Trophoblast cell (in vitro differentiated cells and primary cell): ENCODE measurements at regions not wholly inside any gene's neighbourhood (a gene's known extent, or its start where the extent isn't known, plus 50 kb on each side); places are given as distances from the start of the nearest gene placed in this dataset.

Source experiments
- DNase-seq, 2 donors: peaks; one replicate each; pipeline ENCODE4 v3.0.0-alpha.2; 2016
- H2AFZ ChIP-seq: 2 replicates; pipeline ENCODE4 v1.6.1; 2013; ENCODE audit warnings: low read length, moderate library complexity, mild to moderate bottlenecking; ENCODE audit not compliant: insufficient read depth, poor library complexity
- H2AK5ac ChIP-seq: 2 replicates; pipeline ENCODE4 v1.6.1; 2013; ENCODE audit warnings: mild to moderate bottlenecking, low read length
- H2BK120ac ChIP-seq: 2 replicates; pipeline ENCODE4 v1.6.1; 2013; ENCODE audit warnings: low read length, mild to moderate bottlenecking, moderate library complexity; ENCODE audit not compliant: insufficient read depth, poor library complexity
- H2BK12ac ChIP-seq: 2 replicates; pipeline ENCODE4 v1.6.1; 2013; ENCODE audit warnings: mild to moderate bottlenecking, low read length, moderate library complexity
- H2BK5ac ChIP-seq: 2 replicates; pipeline ENCODE4 v1.6.1; 2013; ENCODE audit warnings: low read length, low read depth, moderate library complexity, mild to moderate bottlenecking; ENCODE audit not compliant: poor library complexity
- H3K14ac ChIP-seq: 2 replicates; pipeline ENCODE4 v1.6.1; 2013; ENCODE audit warnings: mild to moderate bottlenecking, low read length
- H3K18ac ChIP-seq: 2 replicates; pipeline ENCODE4 v1.6.1; 2013; ENCODE audit warnings: mild to moderate bottlenecking, low read length
- H3K23ac ChIP-seq: 2 replicates; pipeline ENCODE4 v1.6.1; 2013; ENCODE audit warnings: low read length
- H3K27ac ChIP-seq: 2 replicates; pipeline ENCODE4 v1.5.1; 2013; ENCODE audit warnings: low read depth, mild to moderate bottlenecking, inconsistent platforms, low read length, moderate library complexity
- H3K27me3 ChIP-seq: 2 replicates; pipeline ENCODE4 v1.6.1; 2013; ENCODE audit warnings: inconsistent platforms, mild to moderate bottlenecking, low read length, moderate library complexity; ENCODE audit not compliant: insufficient read depth
- H3K36me3 ChIP-seq, 2 experiments: 1 replicate in 1 of 2; 2 replicates in 1 of 2; pipeline ENCODE4 v1.6.1; 2013; ENCODE audit warnings: low read length in 2 of 2, mild to moderate bottlenecking in 2 of 2, moderate library complexity in 1 of 2; ENCODE audit not compliant: insufficient read depth in 2 of 2, control insufficient read depth in 1 of 2
- H3K4ac ChIP-seq: 2 replicates; pipeline ENCODE4 v1.6.1; 2013; ENCODE audit warnings: low read depth, mild to moderate bottlenecking, low read length, moderate library complexity
- H3K4me1 ChIP-seq, 2 experiments: 1 replicate in 1 of 2; 2 replicates in 1 of 2; pipeline ENCODE4 v1.6.1; 2013; ENCODE audit warnings: low read length in 2 of 2, mild to moderate bottlenecking in 2 of 2, moderate library complexity in 1 of 2; ENCODE audit not compliant: insufficient read depth in 2 of 2, control insufficient read depth in 1 of 2
- H3K4me2 ChIP-seq: 2 replicates; pipeline ENCODE4 v1.6.1; 2013; ENCODE audit warnings: inconsistent platforms, mild to moderate bottlenecking, low read length, moderate library complexity
- H3K4me3 ChIP-seq: 2 replicates; pipeline ENCODE4 v1.5.1; 2013; ENCODE audit warnings: mild to moderate bottlenecking, low read depth, low read length, inconsistent platforms
- H3K79me1 ChIP-seq: one replicate; pipeline ENCODE4 v1.6.1; 2013; ENCODE audit warnings: low read length
- H3K79me2 ChIP-seq: 2 replicates; pipeline ENCODE4 v1.6.1; 2013; ENCODE audit warnings: low read length, mild to moderate bottlenecking; ENCODE audit not compliant: control insufficient read depth, insufficient read depth, poor library complexity
- H3K9ac ChIP-seq: 2 replicates; pipeline ENCODE4 v1.6.1; 2013; ENCODE audit warnings: mild to moderate bottlenecking, low read length
- H3K9me3 ChIP-seq: 2 replicates; pipeline ENCODE4 v1.6.1; 2013; ENCODE audit warnings: low read depth, mild to moderate bottlenecking, control low read depth, inconsistent platforms, low read length; ENCODE audit not compliant: insufficient read depth
- H4K12ac ChIP-seq: 2 replicates; pipeline ENCODE4 v1.6.1; 2013; ENCODE audit warnings: low read depth, mild to moderate bottlenecking, low read length, moderate library complexity
- H4K8ac ChIP-seq: 2 replicates; pipeline ENCODE4 v1.6.1; 2013; ENCODE audit warnings: low read depth, mild to moderate bottlenecking, low read length, moderate library complexity
- H4K91ac ChIP-seq: one replicate; pipeline ENCODE4 v1.6.1; 2013; ENCODE audit warnings: low read depth, mild to moderate bottlenecking, low read length, moderate library complexity
- WGBS: extraction: QIAGEN DNeasy Blood & Tissue Kit; methylation state at CpG from one replicate; pipeline ENCODE4 v1.1.7; 2013; ENCODE audit warnings: missing lambda C conversion rate; ENCODE audit not compliant: insufficient read length, insufficient coverage; ENCODE audit errors: extremely low coverage; 5-methylcytosine and 5-hydroxymethylcytosine counted together

DNA sequence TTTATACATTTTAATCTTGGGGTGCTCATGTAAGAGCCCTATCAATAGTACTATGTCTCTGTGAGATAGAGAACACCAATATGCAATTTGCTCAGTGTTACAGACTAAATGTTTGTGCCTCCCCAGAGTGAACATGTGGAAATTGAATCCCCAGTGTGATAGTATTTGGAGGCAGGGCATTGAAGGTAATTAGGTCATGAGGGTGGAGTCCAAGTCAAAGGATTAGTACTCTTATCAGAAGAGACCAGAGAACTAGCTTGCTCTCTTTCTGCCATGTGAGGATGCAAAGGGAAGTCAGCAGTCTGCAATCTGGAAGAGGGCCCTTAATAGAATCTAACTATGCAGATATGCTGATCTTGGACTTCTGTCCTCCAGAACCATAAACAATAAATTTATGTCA lies 1317.0 kb downstream of the STIM2 start:
- Histone ChIP-seq H3K9ac (no peak overlapping the region), H2BK5ac (no peak overlapping the region), H3K4me1 (no peaks in the 10 kb centered on the region), H2BK12ac (no peak overlapping the region), H3K27me3 (no peaks in the 10 kb centered on the region), H3K4me3 (no peak overlapping the region), H3K36me3 (no peaks in the 10 kb centered on the region), H3K79me2 (no peaks in the 10 kb centered on the region), H3K4me2 (no peak overlapping the region), H2AFZ (no peak overlapping the region), H3K18ac (no peak overlapping the region), H3K9me3 (no peaks in the 10 kb centered on the region), H4K12ac (no peak overlapping the region), H2AK5ac (no peak overlapping the region), H3K79me1 (no peaks in the 10 kb centered on the region), H3K23ac (no peak overlapping the region), H4K91ac (no peak overlapping the region), H3K14ac (no peak overlapping the region), H2BK120ac (no peak overlapping the region), H3K27ac (no peak overlapping the region), H3K4ac (no peak overlapping the region), H4K8ac (no peak overlapping the region)
- DNase-seq: no peak

DNA sequence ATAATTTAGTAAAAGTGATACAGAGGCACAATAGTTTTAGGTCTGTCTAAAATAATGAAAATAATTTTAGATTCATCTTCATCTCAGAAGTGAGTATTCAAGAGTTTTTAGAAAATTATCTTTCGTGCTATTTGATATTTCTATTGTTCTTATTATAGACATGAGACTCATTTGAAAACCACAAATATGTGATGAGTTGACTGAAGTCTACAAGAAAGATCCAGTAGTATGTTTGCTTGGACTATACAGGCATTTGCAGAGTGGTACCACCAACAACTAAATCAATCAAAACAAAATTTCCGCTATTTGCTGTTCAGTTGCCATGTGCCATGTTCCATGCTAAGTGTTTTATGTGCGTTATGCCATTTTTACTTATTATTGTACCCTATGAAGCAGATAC lies 1318.5 kb downstream of the STIM2 start:
- Histone ChIP-seq H3K23ac (no peak overlapping the region), H2AFZ (no peak overlapping the region), H4K12ac (no peak overlapping the region), H4K91ac (no peak overlapping the region), H4K8ac (no peak overlapping the region), H2BK12ac (no peak overlapping the region), H3K27ac (no peak overlapping the region), H3K4me2 (no peak overlapping the region), H3K36me3 (no peaks in the 10 kb centered on the region), H3K79me2 (no peaks in the 10 kb centered on the region), H2BK120ac (no peak overlapping the region), H3K4me1 (no peaks in the 10 kb centered on the region), H3K27me3 (no peaks in the 10 kb centered on the region), H2BK5ac (no peak overlapping the region), H3K9me3 (no peaks in the 10 kb centered on the region), H3K79me1 (no peaks in the 10 kb centered on the region), H3K4ac (no peak overlapping the region), H3K9ac (no peak overlapping the region), H3K18ac (no peak overlapping the region), H3K4me3 (no peak overlapping the region), H3K14ac (no peak overlapping the region), H2AK5ac (no peak overlapping the region)
- no peak for DNase-seq
- WGBS: no CpG with 5 or more reads among the region's 3 CpGs

DNA sequence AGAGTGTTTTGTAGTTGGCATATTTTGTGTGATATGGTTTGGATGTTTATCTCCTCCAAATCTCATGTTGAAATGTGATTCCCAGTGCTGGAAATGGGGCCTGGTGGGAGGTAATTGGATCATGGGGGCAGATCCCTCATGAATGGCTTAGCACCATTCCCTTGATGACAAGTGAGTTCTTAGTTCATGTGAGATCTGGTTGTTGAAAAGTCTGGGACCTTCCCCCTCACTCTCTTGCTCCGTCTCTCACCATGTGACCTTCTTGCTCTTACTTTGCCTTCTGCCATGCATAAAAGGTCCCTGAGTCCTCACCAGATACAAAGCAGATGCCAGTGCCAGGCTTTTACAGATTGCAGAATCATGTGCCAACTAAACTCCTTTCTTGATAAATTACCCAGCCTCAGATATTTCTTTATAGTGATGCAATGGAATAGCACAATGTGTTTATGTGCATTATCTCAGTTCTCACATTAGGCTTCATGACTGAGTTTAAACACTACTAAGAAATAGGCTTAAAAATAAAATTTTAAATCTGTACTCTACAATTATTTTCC lies 1348.8 kb downstream of the STIM2 start:
- Histone ChIP-seq H4K8ac (no peak overlapping the region), H4K12ac (no peak overlapping the region), H2AFZ (no peak overlapping the region), H3K79me1 (no peaks in the 10 kb centered on the region), H2BK120ac (no peak overlapping the region), H2BK5ac (no peak overlapping the region), H3K23ac (no peak overlapping the region), H3K4me1 (no peaks in the 10 kb centered on the region), H3K4me3 (no peak overlapping the region), H3K9me3 (peaks cover 3% of the 10 kb centered on the region), H3K36me3 (no peaks in the 10 kb centered on the region), H2BK12ac (no peak overlapping the region), H3K4me2 (no peak overlapping the region), H3K18ac (no peak overlapping the region), H2AK5ac (no peak overlapping the region), H3K79me2 (no peaks in the 10 kb centered on the region), H4K91ac (no peak overlapping the region), H3K14ac (no peak overlapping the region), H3K27me3 (no peaks in the 10 kb centered on the region), H3K9ac (no peak overlapping the region), H3K4ac (no peak overlapping the region), H3K27ac (no peak overlapping the region)
- WGBS: no CpG with 5 or more reads among the region's 1 CpG
- no peak for DNase-seq

DNA sequence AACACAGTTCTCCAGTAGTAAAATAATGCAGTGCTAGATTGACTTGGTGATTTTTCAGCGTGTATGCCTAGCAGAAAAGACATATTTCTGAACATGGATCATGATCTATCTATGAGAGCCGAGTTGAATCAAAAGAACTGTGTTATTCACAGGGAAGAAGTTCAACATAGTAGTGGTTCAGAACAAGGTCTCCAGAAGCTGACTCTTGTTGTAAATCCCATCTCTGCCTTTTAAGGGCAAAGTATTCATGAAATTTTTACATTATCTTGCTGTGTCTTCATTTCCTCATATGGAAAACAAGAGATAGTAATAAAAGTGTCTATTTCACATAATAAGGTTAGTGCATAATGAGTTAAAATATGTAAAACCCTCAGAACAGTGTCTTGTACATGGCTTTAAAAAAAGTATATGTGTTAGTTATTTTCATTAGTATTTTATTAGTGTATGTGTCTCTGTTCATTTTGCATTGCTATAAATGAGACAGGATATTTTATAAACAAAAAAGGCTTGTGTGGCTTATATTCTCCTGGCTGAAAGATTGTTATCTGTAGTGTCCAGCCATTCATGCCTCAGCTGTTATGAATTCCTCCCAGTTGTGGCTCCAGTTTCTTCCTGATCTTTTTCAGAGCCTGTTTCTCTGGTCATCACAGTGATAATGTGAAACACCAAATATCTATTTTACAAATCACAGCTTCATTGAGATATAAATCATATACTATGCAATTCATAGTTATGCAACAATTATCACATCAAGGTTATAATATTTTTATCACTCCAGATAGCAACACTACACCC lies 1351.2 kb downstream of the STIM2 start:
- no peak overlapping the region for H2BK120ac ChIP-seq
- H3K27ac ChIP-seq: no peak overlapping the region
- H3K23ac ChIP-seq: no peak overlapping the region
- no peak overlapping the region for H2AFZ ChIP-seq
- H3K36me3 ChIP-seq: no peaks in the 10 kb centered on the region
- no peak overlapping the region for H3K4me2 ChIP-seq
- no peaks in the 10 kb centered on the region for H3K9me3 ChIP-seq
- no peak overlapping the region for H3K4me3 ChIP-seq
- no peaks in the 10 kb centered on the region for H3K79me2 ChIP-seq
- no peak overlapping the region for H2BK5ac ChIP-seq
- H3K9ac ChIP-seq: no peak overlapping the region
- H3K14ac ChIP-seq: no peak overlapping the region
- no peak overlapping the region for H2BK12ac ChIP-seq
- DNase-seq: peak; percentile 24 to 76
- no peak overlapping the region for H4K8ac ChIP-seq
- no peak overlapping the region for H4K91ac ChIP-seq
- H3K27me3 ChIP-seq: no peaks in the 10 kb centered on the region
- H3K79me1 ChIP-seq: no peaks in the 10 kb centered on the region
- no peak overlapping the region for H2AK5ac ChIP-seq
- H3K18ac ChIP-seq: no peak overlapping the region
- H4K12ac ChIP-seq: no peak overlapping the region
- no CpG with 5 or more reads among the region's 2 CpGs for WGBS
- no peaks in the 10 kb centered on the region for H3K4me1 ChIP-seq
- H3K4ac ChIP-seq: no peak overlapping the region
